WERI-Rb-1 (cell line): ENCODE measurements at regions not wholly inside any gene's neighbourhood (a gene's known extent, or its start where the extent isn't known, plus 50 kb on each side); places are given as distances from the start of the nearest gene placed in this dataset.

Experiments used
- DNase-seq: peaks from one replicate; pipeline ENCODE4 v3.0.0-alpha.2; 2020
- H3K27ac ChIP-seq: fragments of 250-450 bp; sonication (Bioruptor Pico); 2 replicates; pipeline ENCODE4 v1.5.1; 2020; ENCODE audit warnings: mild to moderate bottlenecking, moderate library complexity
- H3K27me3 ChIP-seq: fragments of 250-450 bp; sonication (Bioruptor Pico); 2 replicates; pipeline ENCODE4 v1.5.1; 2021; ENCODE audit warnings: mild to moderate bottlenecking, low read depth, moderate library complexity; ENCODE audit not compliant: insufficient read depth, severe bottlenecking
- H3K36me3 ChIP-seq: fragments of 250-450 bp; sonication (Bioruptor Pico); 2 replicates; pipeline ENCODE4 v1.5.1; 2020; ENCODE audit warnings: mild to moderate bottlenecking, moderate library complexity
- H3K4me3 ChIP-seq: 2 replicates; pipeline ENCODE4 v1.5.1; 2011; ENCODE audit warnings: low read depth, mild to moderate bottlenecking, control low read depth, low read length
- H3K9me3 ChIP-seq: fragments of 250-450 bp; sonication (Bioruptor Pico); 2 replicates; pipeline ENCODE4 v1.5.1; 2021; ENCODE audit warnings: mild to moderate bottlenecking, moderate library complexity; ENCODE audit not compliant: severe bottlenecking
- CTCF ChIP-seq: IDR thresholded peaks from 2 replicates; pipeline ENCODE4 v1.5.1; 2011; ENCODE audit warnings: low read depth, mild to moderate bottlenecking, control low read depth, inconsistent platforms, low read length

- H3K27ac ChIP-seq, result no peak overlapping the region
- H3K9me3 ChIP-seq, result no peaks in the 10 kb centered on the region
- H3K27me3 ChIP-seq, result peaks cover 31% of the 10 kb centered on the region
- TF ChIP-seq CTCF, result peak; percentile 40; the same call in 1 of the 2 replicates
- DNase-seq, result no peak
- no peaks in the 10 kb centered on the region for H3K36me3 ChIP-seq
- no peak overlapping the region for H3K4me3 ChIP-seq
Observed at GRCh38 chr3:158912188-158912587, 110.3 kb downstream of the MFSD1 start.

- no peak overlapping the region for H3K4me3 ChIP-seq
- no peak for TF ChIP-seq CTCF
- H3K9me3 ChIP-seq, result no peaks in the 10 kb centered on the region
- H3K36me3 ChIP-seq, result no peaks in the 10 kb centered on the region
- peaks cover 31% of the 10 kb centered on the region for H3K27me3 ChIP-seq
- no peak overlapping the region for H3K27ac ChIP-seq
- DNase-seq, result no peak
Observed at GRCh38 chr3:158912621-158913020, 110.8 kb downstream of the MFSD1 start.

GRCh38 chr3:158916111-158916510 is 114.3 kb downstream of the MFSD1 start:
- Histone ChIP-seq H3K27me3 (peaks cover 23% of the 10 kb centered on the region), H3K36me3 (no peaks in the 10 kb centered on the region), H3K27ac (no peak overlapping the region), H3K4me3 (no peak overlapping the region), H3K9me3 (no peaks in the 10 kb centered on the region)
- no peak for DNase-seq
- TF ChIP-seq CTCF, result no peak

- peak; percentile 69 for DNase-seq
- Histone ChIP-seq H3K36me3 (no peaks in the 10 kb centered on the region), H3K9me3 (no peaks in the 10 kb centered on the region), H3K27ac (no peak overlapping the region), H3K27me3 (peaks cover 8% of the 10 kb centered on the region), H3K4me3 (no peak overlapping the region)
- TF ChIP-seq CTCF, result peak; percentile 81
Observed at GRCh38 chr3:158918008-158918407, 116.2 kb downstream of the MFSD1 start.

GRCh38 chr3:158918451-158918850 is 116.6 kb downstream of the MFSD1 start:
- no peak overlapping the region for H3K27ac ChIP-seq
- no peak for TF ChIP-seq CTCF
- no peak overlapping the region for H3K4me3 ChIP-seq
- H3K27me3 ChIP-seq, result peaks cover 8% of the 10 kb centered on the region
- H3K36me3 ChIP-seq, result no peaks in the 10 kb centered on the region
- DNase-seq, result no peak
- H3K9me3 ChIP-seq, result no peaks in the 10 kb centered on the region

GRCh38 chr3:158920371-158920770 is 118.5 kb downstream of the MFSD1 start:
- no peak for DNase-seq
- H3K27me3 ChIP-seq, result peaks cover 8% of the 10 kb centered on the region
- no peaks in the 10 kb centered on the region for H3K36me3 ChIP-seq
- TF ChIP-seq CTCF, result no peak
- H3K9me3 ChIP-seq, result no peaks in the 10 kb centered on the region
- H3K27ac ChIP-seq, result no peak overlapping the region
- H3K4me3 ChIP-seq, result no peak overlapping the region
